Dendritic cell treated with granulocyte-macrophage colony-stimulating factor and Interleukin-4, amounts not matched to agents 40 ng/mL and 50 ng/mL, for 4 days (primary cell): ENCODE measurements at regions not wholly inside any gene's neighbourhood (a gene's known extent, or its start where the extent isn't known, plus 50 kb on each side); places are given as distances from the start of the nearest gene placed in this dataset.

Experiments
- H3K27ac Mint-ChIP-seq: one replicate; pipeline ENCODE4 v1.8.0; 2022; ENCODE audit warnings: mild to moderate bottlenecking, mixed read lengths
- H3K27me3 Mint-ChIP-seq: one replicate; pipeline ENCODE4 v1.8.0; 2022; ENCODE audit warnings: mild to moderate bottlenecking, mixed read lengths
- H3K36me3 Mint-ChIP-seq: one replicate; pipeline ENCODE4 v1.8.0; 2022; ENCODE audit warnings: low read depth, mixed read lengths
- H3K4me1 Mint-ChIP-seq: one replicate; pipeline ENCODE4 v1.8.0; 2022; ENCODE audit warnings: low read depth, mixed read lengths
- H3K4me3 Mint-ChIP-seq: one replicate; pipeline ENCODE4 v1.8.0; 2022; ENCODE audit warnings: mild to moderate bottlenecking, moderate library complexity, mixed read lengths
- H3K9me3 Mint-ChIP-seq: one replicate; pipeline ENCODE4 v1.8.0; 2022; ENCODE audit warnings: mixed read lengths
- intact Hi-C: fragments of 100-400 bp; cut with micrococcal nuclease; formaldehyde crosslinking; loops from one replicate; pipeline ENCODE4 v1.15.0; 2022

- Mint-ChIP-seq H3K36me3 (no peaks in the 10 kb centered on the region), H3K4me1 (no peaks in the 10 kb centered on the region), H3K9me3 (no peaks in the 10 kb centered on the region), H3K27me3 (no peaks in the 10 kb centered on the region), H3K27ac (no peak overlapping the region), H3K4me3 (no peak overlapping the region)
- intact Hi-C loops = no loop called here
Observed at GRCh38 chr11:80066291-80066690, 625.5 kb upstream of the TENM4 start.

DNA sequence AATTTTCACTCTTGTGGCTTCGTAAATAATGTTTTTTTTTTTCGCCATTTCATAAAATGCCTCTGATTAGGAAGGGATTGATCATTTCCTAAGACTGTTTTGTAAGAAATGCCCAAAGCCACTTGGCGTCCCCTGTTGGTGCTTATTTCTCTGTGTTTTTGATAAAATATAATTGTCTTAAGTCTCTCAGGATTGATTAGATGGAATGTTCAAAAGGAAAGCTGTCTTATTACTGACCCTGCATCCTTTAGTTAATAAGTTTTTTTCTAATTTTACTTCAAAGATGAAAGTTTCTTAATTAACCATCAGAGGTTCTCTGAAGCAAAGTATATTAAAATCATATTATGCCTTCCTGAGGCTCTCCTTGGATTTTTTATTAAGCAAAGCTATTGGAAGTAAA lies 624.3 kb upstream of the TENM4 start:
- Mint-ChIP-seq H3K27me3 (no peaks in the 10 kb centered on the region), H3K9me3 (peaks cover 7% of the 10 kb centered on the region), H3K36me3 (no peaks in the 10 kb centered on the region), H3K27ac (no peak overlapping the region), H3K4me3 (no peak overlapping the region), H3K4me1 (no peaks in the 10 kb centered on the region)
- intact Hi-C loops = no loop called here

DNA sequence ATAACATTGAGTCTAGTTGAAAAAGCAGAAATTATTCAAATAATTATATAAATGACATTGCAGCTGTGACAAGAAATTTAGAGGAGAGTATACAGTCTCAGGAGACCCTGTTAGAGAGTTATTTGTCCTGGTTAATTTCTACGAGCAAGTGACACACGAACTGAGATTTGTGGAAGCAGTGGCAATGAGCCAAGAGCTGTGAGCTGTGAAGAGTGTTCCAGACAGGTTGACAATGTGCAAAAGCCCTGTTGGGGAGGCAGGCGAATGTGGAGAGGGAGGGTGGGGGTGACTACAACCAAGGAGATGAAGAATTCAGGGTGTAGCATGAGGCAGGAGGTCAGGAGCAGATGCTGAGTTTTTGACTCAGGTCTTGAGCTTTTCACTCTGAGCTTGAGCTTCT lies 620.2 kb upstream of the TENM4 start:
- intact Hi-C loops = no loop called here
- no peaks in the 10 kb centered on the region for H3K4me1 Mint-ChIP-seq
- peaks cover 10% of the 10 kb centered on the region for H3K9me3 Mint-ChIP-seq
- H3K36me3 Mint-ChIP-seq = no peaks in the 10 kb centered on the region
- H3K4me3 Mint-ChIP-seq = no peak overlapping the region
- no peaks in the 10 kb centered on the region for H3K27me3 Mint-ChIP-seq
- H3K27ac Mint-ChIP-seq = no peak overlapping the region

- intact Hi-C loops = no loop called here
- Mint-ChIP-seq H3K9me3 (peaks cover 8% of the 10 kb centered on the region), H3K4me1 (no peaks in the 10 kb centered on the region), H3K27ac (no peak overlapping the region), H3K27me3 (no peaks in the 10 kb centered on the region), H3K4me3 (no peak overlapping the region), H3K36me3 (no peaks in the 10 kb centered on the region)
Observed at GRCh38 chr11:80054582-80055165, 613.8 kb upstream of the TENM4 start.

DNA sequence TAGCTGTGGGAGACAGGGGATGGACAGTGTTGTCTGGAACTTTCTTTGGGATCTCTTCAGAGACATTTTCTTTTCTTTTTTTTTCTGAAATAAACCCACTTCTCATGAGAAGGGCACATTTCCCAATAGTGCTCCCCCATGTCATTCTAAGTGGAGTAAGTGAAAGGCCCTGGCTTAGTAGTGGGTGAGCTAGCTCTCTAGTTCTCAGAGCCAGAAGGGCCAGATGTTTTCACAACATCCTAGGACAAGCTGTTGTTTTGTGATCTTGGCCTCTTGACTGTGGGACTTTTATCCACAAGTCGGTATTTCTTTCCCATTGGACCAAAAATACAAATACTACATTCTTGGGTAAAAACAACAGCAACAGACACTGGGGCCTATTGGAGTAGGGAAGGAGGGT lies 607.7 kb upstream of the TENM4 start:
- Mint-ChIP-seq H3K4me1 (no peaks in the 10 kb centered on the region), H3K4me3 (no peak overlapping the region), H3K27me3 (no peaks in the 10 kb centered on the region), H3K27ac (no peak overlapping the region), H3K36me3 (no peaks in the 10 kb centered on the region), H3K9me3 (no peaks in the 10 kb centered on the region)
- intact Hi-C loops = no loop called here

GRCh38 chr11:80041136-80042000 lies 600.5 kb upstream of the TENM4 start:
- Mint-ChIP-seq H3K4me1 (no peaks in the 10 kb centered on the region), H3K27ac (no peak overlapping the region), H3K4me3 (no peak overlapping the region), H3K9me3 (no peaks in the 10 kb centered on the region), H3K36me3 (no peaks in the 10 kb centered on the region), H3K27me3 (no peaks in the 10 kb centered on the region)
- intact Hi-C loops = no loop called here

GRCh38 chr11:80034801-80035200 lies 594.0 kb upstream of the TENM4 start:
- no peaks in the 10 kb centered on the region for H3K27me3 Mint-ChIP-seq
- H3K4me3 Mint-ChIP-seq = no peak overlapping the region
- intact Hi-C loops = no loop called here
- H3K27ac Mint-ChIP-seq = no peak overlapping the region
- no peaks in the 10 kb centered on the region for H3K36me3 Mint-ChIP-seq
- no peaks in the 10 kb centered on the region for H3K4me1 Mint-ChIP-seq
- H3K9me3 Mint-ChIP-seq = no peaks in the 10 kb centered on the region

GRCh38 chr11:80031014-80031600 lies 590.3 kb upstream of the TENM4 start:
- no peaks in the 10 kb centered on the region for H3K4me1 Mint-ChIP-seq
- no peaks in the 10 kb centered on the region for H3K36me3 Mint-ChIP-seq
- no peaks in the 10 kb centered on the region for H3K27me3 Mint-ChIP-seq
- no peak overlapping the region for H3K4me3 Mint-ChIP-seq
- no peaks in the 10 kb centered on the region for H3K9me3 Mint-ChIP-seq
- no peak overlapping the region for H3K27ac Mint-ChIP-seq
- intact Hi-C loops = no loop called here

GRCh38 chr11:80028998-80029397 lies 588.2 kb upstream of the TENM4 start:
- Mint-ChIP-seq H3K36me3 (no peaks in the 10 kb centered on the region), H3K27ac (no peak overlapping the region), H3K4me1 (no peaks in the 10 kb centered on the region), H3K4me3 (no peak overlapping the region), H3K27me3 (no peaks in the 10 kb centered on the region), H3K9me3 (no peaks in the 10 kb centered on the region)
- intact Hi-C loops = no loop called here

GRCh38 chr11:80024119-80024518 lies 583.3 kb upstream of the TENM4 start:
- no peaks in the 10 kb centered on the region for H3K4me1 Mint-ChIP-seq
- no peak overlapping the region for H3K4me3 Mint-ChIP-seq
- H3K27me3 Mint-ChIP-seq = no peaks in the 10 kb centered on the region
- H3K36me3 Mint-ChIP-seq = no peaks in the 10 kb centered on the region
- H3K27ac Mint-ChIP-seq = no peak overlapping the region
- intact Hi-C loops = no loop called here
- H3K9me3 Mint-ChIP-seq = no peaks in the 10 kb centered on the region

GRCh38 chr11:80023386-80023785 lies 582.6 kb upstream of the TENM4 start:
- Mint-ChIP-seq H3K36me3 (no peaks in the 10 kb centered on the region), H3K27ac (no peak overlapping the region), H3K27me3 (no peaks in the 10 kb centered on the region), H3K4me3 (no peak overlapping the region), H3K4me1 (no peaks in the 10 kb centered on the region), H3K9me3 (no peaks in the 10 kb centered on the region)
- intact Hi-C loops = no loop called here

GRCh38 chr11:80010536-80010935 lies 569.7 kb upstream of the TENM4 start:
- H3K4me1 Mint-ChIP-seq = no peaks in the 10 kb centered on the region
- H3K4me3 Mint-ChIP-seq = no peak overlapping the region
- H3K27ac Mint-ChIP-seq = no peak overlapping the region
- no peaks in the 10 kb centered on the region for H3K36me3 Mint-ChIP-seq
- intact Hi-C loops = no loop called here
- H3K27me3 Mint-ChIP-seq = no peaks in the 10 kb centered on the region
- H3K9me3 Mint-ChIP-seq = peaks cover 3% of the 10 kb centered on the region

GRCh38 chr11:80009081-80009480 lies 568.3 kb upstream of the TENM4 start:
- H3K9me3 Mint-ChIP-seq = peaks cover 11% of the 10 kb centered on the region
- no peaks in the 10 kb centered on the region for H3K4me1 Mint-ChIP-seq
- intact Hi-C loops = no loop called here
- H3K4me3 Mint-ChIP-seq = no peak overlapping the region
- no peaks in the 10 kb centered on the region for H3K36me3 Mint-ChIP-seq
- H3K27me3 Mint-ChIP-seq = no peaks in the 10 kb centered on the region
- no peak overlapping the region for H3K27ac Mint-ChIP-seq

DNA sequence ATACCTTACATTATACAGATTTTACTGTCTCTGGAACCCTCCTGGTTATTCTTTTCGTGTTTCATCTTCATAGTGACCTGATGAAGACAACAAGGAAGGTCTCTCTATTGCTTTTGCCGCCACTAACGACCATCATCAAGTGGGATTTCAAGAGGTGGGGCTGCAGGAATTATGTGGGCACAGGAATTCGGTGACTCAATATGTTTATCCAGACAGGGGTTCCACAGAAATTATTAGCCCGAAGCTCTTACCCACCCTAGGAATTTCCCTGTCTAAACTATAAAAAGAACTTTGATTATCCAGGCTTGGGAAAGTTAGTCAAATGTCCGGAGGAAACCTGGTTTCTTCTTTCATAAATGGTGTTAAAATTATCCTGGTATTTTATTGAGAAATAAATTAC lies 566.8 kb upstream of the TENM4 start:
- intact Hi-C loops = no loop called here
- no peaks in the 10 kb centered on the region for H3K27me3 Mint-ChIP-seq
- H3K4me3 Mint-ChIP-seq = no peak overlapping the region
- peaks cover 11% of the 10 kb centered on the region for H3K9me3 Mint-ChIP-seq
- H3K4me1 Mint-ChIP-seq = no peaks in the 10 kb centered on the region
- H3K36me3 Mint-ChIP-seq = no peaks in the 10 kb centered on the region
- H3K27ac Mint-ChIP-seq = no peak overlapping the region
